Fibroblast of the aortic adventitia (primary cell): ENCODE measurements at regions not wholly inside any gene's neighbourhood (a gene's known extent, or its start where the extent isn't known, plus 50 kb on each side); places are given as distances from the start of the nearest gene placed in this dataset.

ENCODE experiments used
- DNase-seq: peaks from one replicate; pipeline ENCODE4 v3.0.0-alpha.2; 2010; ENCODE audit warnings: low read depth
- H3K4me3 ChIP-seq: 2 replicates; pipeline ENCODE4 v1.5.1; 2011; ENCODE audit warnings: low read depth, mild to moderate bottlenecking, control low read depth, low read length, moderate library complexity
- TF ChIP-seq, protein P1 (sequence below): IDR thresholded peaks from 2 replicates; pipeline ENCODE4 v1.5.1; 2011; ENCODE audit warnings: mild to moderate bottlenecking, low read length, control low read depth, inconsistent platforms; ENCODE audit not compliant: insufficient read depth

DNA sequence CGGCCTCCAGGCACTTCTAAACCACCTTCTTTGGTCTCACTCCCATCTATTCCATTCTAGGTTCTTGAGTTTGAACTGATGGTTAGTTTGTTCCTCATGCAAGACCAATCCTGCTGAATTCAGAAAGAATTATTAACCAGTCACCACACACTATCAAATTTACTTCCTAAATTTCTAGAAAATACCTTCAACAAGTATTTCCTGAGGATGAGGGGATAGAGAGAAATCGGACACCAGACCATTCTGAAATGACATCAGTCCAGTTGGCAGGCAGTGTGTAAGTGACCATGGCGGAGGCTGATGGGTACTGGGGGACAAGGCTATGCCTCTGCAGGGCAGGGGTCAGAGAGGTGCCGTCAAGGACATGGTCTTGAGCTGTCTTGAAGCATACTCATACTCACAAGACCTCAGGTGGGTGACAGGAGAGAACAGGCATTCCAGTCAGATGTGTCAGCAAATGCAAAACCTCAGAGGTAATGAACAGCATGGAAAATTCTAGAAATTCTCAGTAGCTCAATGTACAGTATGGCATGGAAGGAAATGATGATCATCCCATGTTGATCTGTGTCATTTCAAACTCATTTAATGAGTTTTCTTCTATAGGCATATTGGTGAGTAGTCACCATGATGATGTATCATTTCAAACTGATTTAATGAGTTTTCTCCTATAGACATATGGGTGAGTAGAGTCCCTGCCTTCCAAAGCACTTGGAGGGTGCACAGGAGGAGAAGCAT, 119.6 kb downstream of the DDX1 start:
- no peak for DNase-seq
- no peak overlapping the region for H3K4me3 ChIP-seq
- TF ChIP-seq, protein P1, sequence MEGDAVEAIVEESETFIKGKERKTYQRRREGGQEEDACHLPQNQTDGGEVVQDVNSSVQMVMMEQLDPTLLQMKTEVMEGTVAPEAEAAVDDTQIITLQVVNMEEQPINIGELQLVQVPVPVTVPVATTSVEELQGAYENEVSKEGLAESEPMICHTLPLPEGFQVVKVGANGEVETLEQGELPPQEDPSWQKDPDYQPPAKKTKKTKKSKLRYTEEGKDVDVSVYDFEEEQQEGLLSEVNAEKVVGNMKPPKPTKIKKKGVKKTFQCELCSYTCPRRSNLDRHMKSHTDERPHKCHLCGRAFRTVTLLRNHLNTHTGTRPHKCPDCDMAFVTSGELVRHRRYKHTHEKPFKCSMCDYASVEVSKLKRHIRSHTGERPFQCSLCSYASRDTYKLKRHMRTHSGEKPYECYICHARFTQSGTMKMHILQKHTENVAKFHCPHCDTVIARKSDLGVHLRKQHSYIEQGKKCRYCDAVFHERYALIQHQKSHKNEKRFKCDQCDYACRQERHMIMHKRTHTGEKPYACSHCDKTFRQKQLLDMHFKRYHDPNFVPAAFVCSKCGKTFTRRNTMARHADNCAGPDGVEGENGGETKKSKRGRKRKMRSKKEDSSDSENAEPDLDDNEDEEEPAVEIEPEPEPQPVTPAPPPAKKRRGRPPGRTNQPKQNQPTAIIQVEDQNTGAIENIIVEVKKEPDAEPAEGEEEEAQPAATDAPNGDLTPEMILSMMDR: no peak

GRCh38 chr2:15712551-15713342, 121.1 kb downstream of the DDX1 start:
- no peak for DNase-seq
- TF ChIP-seq, protein P1: no peak
- H3K4me3 ChIP-seq: no peak overlapping the region

GRCh38 chr2:15713475-15713874, 121.8 kb downstream of the DDX1 start:
- TF ChIP-seq, protein P1: no peak
- no peak for DNase-seq
- no peak overlapping the region for H3K4me3 ChIP-seq

DNA sequence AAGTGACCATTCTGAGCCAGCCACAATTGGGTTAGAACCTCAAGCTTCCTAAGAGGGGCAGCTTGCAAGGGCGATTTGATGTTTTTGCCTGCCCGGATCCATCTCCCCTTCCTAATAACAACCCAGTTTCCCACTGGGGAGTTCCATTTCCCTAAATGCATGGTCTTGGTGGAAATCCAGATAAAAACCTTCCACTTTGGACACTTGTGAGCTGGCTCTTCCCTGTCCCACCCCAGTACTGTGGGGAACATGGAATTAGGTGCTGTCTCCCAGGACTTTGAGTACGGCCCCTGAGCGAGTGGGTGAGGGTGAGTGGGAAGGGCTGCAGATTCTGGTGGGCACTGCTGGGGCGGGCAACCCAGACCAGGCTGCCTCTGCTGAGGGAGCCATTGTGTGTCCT, 122.3 kb downstream of the DDX1 start:
- TF ChIP-seq, protein P1: no peak
- no peak for DNase-seq
- no peak overlapping the region for H3K4me3 ChIP-seq

DNA sequence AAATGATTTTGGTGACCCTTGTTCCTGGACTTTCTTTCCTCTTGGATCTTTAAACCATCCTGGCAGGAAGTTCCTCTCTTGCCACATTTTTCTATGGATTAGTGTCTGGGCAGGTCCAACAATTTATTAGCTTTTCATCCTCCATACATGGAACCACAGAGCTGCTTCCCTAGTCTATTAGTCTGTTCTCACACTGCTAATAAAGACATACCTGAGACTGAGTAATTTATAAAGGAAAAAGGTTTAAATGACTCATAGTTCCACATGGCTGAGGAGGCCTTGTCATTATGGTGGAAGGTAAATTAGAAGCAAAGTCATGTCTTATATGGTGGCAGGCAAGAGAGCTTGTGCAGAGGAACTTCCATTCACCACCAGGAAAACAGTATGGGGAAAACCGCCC, 122.9 kb downstream of the DDX1 start:
- no peak overlapping the region for H3K4me3 ChIP-seq
- TF ChIP-seq, protein P1: no peak
- DNase-seq: no peak

- TF ChIP-seq, protein P1: no peak
- no peak for DNase-seq
- H3K4me3 ChIP-seq: no peak overlapping the region
These were observed 123.9 kb downstream of the DDX1 start for GRCh38 chr2:15715596-15715995.
